LNCAP (cell line): ENCODE measurements at regions not wholly inside any gene's neighbourhood (a gene's known extent, or its start where the extent isn't known, plus 50 kb on each side); places are given as distances from the start of the nearest gene placed in this dataset.

Experiments
- TF ChIP-seq, protein P1 (sequence below): fragments of 450-650 bp; IDR thresholded peaks from 2 replicates; pipeline ENCODE4 v1.5.1; 2017; ENCODE audit warnings: mild to moderate bottlenecking

DNA sequence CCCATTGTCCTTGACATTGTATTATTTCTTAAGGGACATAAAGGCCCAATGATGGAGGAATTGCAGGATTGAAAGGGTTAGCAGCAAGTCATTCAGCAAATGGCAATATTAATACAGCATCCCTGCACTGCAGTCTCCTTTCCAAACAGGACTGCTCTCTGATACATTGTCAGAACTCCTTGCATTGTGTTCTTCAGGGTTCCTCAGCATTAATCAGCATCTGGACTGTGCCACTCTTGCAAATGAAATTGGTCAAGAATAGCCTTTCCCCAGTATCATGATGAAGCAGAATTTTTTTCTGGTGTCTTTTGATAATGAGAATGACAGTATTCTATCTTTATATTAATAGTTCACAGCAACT, 272.6 kb upstream of the HAND2 start:
- TF ChIP-seq, protein P1, sequence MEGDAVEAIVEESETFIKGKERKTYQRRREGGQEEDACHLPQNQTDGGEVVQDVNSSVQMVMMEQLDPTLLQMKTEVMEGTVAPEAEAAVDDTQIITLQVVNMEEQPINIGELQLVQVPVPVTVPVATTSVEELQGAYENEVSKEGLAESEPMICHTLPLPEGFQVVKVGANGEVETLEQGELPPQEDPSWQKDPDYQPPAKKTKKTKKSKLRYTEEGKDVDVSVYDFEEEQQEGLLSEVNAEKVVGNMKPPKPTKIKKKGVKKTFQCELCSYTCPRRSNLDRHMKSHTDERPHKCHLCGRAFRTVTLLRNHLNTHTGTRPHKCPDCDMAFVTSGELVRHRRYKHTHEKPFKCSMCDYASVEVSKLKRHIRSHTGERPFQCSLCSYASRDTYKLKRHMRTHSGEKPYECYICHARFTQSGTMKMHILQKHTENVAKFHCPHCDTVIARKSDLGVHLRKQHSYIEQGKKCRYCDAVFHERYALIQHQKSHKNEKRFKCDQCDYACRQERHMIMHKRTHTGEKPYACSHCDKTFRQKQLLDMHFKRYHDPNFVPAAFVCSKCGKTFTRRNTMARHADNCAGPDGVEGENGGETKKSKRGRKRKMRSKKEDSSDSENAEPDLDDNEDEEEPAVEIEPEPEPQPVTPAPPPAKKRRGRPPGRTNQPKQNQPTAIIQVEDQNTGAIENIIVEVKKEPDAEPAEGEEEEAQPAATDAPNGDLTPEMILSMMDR: no peak

DNA sequence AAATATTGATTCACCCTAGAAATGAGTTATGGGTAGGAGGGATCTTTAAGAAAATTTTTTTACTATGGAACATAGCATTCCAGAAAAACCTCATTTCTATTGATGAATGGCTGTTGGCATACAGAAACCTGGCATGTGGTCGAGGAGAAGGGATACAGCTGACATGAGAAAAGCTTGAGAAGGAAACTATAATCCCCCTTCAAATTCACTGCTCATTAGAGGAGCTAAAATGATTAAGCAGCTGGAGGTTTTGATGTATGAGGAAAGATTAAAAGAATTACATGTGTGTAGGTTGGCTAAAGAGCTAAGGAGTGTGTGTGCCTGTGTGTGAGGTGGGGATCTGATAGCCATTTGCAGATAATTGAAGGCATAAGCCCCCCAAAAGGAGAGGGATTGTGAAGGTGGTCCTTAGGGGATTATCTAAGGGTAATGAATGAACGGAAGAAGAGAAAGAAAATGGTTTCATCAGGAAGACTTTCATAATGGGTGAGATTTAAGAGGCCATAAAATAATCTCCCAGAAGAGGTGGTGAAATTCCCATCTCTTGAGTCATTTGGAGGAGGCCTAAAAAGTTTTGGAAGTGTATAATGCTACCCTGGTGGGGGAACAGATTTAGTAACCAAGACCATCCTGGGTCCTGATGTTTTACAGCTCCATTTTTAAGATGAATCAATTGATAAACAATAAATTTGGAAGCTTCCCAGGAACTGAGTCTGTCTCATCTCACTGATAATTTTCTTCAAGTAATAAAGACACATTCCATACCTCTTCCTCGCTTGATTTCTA, 272.0 kb upstream of the HAND2 start:
- TF ChIP-seq, protein P1: no peak

DNA sequence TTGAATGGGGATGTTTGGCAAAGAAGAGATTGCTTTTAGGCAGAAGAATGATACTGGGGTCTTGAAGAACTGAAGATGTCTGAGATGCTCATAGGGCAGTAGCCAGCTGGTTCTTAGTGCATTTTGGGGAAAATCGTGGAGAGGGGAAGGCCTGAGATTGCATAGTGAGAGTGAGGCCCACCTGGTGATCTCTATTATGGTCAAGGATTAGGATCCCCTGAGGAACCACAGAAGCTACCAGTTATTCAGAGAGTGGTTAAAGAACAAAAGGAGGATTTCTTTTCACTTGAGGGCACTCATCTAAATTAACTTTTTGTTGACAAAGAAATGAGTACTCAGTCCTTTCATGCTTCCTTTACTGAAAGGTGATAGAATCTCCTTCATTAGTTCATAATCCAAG, 271.3 kb upstream of the HAND2 start:
- TF ChIP-seq, protein P1: no peak

DNA sequence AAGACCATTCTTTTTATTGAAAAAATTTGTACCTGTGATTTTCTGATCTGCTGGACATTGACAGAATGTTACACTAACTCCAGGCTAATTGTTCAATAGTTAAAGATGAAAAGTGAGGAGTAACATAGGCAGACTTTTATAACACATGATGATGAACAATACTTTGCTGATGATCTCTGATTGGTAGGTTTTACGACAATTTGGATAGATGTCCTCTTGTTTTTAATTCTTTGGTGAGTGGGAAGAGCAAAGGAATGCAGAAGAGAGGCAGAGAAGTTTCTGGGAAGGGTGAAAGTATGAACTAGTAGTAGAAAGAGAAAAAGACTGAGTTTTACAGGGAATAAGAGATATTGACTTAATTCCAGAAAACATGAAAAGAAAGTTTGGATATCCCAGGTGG, 267.3 kb upstream of the HAND2 start:
- TF ChIP-seq, protein P1: no peak

DNA sequence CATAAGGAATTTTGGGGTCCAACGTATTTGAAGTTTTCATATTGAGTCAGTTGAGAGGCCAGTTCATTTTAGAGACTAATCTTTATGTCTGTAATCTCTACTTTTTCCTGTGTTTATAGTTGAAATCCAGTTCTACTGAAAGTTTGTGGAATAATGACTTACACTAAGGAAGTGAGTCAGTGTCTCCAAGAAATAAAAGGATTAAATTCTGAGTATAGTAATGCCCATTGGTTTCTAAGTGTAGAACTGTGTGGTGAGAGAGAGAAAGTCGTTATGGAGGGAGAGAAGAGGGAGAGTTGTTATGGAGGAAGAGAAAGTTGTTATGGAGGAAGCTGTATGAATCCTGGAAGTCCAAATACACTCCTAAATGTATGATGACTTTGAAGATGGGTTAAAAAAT, 264.6 kb upstream of the HAND2 start:
- TF ChIP-seq, protein P1: no peak

DNA sequence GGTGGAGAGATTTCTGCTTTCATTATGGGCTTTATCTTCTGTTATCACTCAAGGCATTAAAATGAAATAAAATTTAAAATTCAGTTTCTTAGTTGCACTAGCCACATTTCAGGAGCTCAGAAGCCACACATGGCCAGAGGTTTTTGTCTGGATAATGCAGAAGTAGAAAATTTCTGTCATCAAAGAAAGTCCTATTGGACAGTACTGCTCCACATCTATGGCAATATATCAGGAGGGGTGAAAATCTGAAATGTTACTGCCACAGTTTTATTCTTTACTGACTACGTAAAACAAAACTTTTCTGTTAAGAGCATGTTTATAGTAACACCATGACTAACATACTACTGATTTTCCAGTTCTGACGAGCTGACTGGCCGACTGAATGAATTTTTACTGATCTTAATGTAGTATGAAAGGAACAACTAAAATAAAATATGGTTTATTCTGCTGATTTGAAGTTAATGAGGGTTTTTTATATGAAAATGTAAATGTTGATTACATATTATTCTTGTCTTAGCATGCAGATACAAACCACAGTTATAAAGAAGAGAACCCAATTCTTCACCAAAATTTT, 264.0 kb upstream of the HAND2 start:
- TF ChIP-seq, protein P1: no peak

DNA sequence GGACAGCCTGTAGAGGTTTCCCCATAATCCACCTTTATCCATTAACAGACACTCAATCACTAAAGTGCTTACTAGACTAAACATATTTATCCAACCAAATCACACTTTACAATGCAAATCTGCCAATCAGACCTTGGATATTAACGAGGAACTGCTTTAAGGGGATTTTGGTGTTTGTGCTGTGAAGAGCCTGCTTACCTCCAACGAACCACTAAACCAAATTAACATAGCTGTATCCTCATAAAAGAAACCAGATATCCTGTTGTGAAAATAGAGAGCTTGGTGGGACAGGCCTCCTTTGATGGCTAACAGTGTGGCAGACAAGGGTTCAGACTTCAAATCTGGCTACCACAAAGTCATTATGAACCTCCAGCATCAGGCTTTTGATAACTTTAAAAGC, 252.6 kb upstream of the HAND2 start:
- TF ChIP-seq, protein P1: no peak
